GM12874 (cell line): ENCODE measurements at regions not wholly inside any gene's neighbourhood (a gene's known extent, or its start where the extent isn't known, plus 50 kb on each side); places are given as distances from the start of the nearest gene placed in this dataset.

Experiments
- CTCF ChIP-seq: IDR thresholded peaks from 2 replicates; pipeline ENCODE4 v1.5.1; 2011; ENCODE audit warnings: low read depth, mild to moderate bottlenecking, control low read depth, low read length, moderate library complexity; ENCODE audit not compliant: insufficient read depth

DNA sequence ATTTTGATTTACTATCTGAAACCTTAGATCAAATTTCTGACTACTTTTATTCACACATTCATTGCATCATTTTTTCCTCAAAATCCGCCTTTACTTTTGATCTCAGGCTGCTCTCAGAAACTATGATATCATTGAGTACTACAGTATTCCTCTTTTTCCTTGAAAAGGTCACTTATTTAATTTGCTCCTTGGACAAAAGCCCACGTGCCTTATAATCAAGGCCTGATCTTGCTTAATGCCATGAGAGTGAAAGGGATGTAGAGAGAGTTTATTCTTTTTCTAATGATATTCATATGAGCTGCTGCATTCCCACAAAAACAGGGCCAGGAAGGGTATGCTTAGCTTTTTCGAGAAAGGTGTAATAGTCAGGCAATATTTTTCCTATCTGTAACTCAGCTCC is 327.0 kb downstream of the ETS1 start:
- no peak for TF ChIP-seq CTCF

- TF ChIP-seq CTCF, result no peak
These were observed 327.5 kb downstream of the ETS1 start for GRCh38 chr11:128259816-128260215.

DNA sequence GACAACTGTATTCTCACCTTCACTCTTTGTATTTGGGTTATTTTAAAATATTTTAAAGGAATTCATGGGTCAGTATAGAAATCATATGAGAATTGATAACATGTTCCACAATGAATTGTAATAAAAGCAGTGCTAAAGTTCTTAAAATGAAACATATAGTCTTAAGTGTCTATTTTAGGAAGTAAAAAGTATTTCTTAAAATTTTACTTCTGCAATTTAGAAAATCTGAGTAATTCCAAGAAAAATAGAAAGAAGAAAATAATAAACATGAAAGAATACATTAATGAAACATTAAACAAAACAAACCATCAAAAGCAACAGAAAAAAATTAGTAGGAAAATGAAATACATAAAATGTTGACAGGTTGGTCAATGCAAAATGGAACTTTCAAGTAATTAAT is 332.4 kb downstream of the ETS1 start:
- TF ChIP-seq CTCF, result no peak

GRCh38 chr11:128251140-128251539 is 336.2 kb downstream of the ETS1 start:
- TF ChIP-seq CTCF, result no peak

DNA sequence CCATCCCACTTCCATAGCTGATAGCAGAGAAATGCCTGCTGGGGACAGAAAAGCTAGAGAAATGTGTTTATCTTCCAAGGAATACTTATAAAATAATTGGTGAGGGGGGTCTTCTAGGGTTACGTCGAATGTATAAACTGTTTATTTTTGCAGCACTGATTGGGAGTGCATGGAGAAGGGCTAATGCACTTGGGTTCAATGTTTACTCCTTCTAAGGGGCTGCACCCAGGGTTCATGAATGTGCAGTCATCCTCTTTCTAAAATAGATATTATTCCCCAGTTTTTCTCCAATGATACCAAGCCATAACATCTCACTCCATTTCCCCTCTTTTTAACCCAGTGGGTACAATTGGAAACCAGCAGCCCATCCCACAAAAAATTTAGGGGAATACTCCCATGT is 336.9 kb downstream of the ETS1 start:
- no peak for TF ChIP-seq CTCF

GRCh38 chr11:128246810-128247594 is 340.4 kb downstream of the ETS1 start:
- TF ChIP-seq CTCF, result no peak

- TF ChIP-seq CTCF, result no peak
These were observed 341.0 kb downstream of the ETS1 start for GRCh38 chr11:128246364-128246801.

DNA sequence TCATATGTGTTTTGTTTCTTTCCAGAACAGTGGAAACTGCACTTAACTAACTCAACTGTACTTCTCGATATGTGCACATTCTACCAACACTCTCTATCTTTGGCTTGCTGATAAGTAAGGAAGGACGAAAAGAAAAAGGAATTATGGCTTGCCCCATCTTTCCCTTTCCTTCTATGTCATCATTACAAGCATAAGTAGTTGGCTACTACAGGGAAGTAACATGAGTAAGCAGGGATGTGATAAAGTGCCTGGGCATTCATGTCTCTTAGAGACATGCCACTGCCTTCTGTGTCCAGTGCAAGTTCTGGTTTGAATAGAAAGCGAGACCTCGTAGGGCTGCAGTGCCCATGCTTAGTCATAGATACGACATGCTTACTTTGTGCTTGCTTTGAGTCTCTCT is 342.5 kb downstream of the ETS1 start:
- TF ChIP-seq CTCF, result no peak
